HG02852 (cell line): ENCODE measurements at regions not wholly inside any gene's neighbourhood (a gene's known extent, or its start where the extent isn't known, plus 50 kb on each side); places are given as distances from the start of the nearest gene placed in this dataset.
"Not testable (repeated sequence)": the region's sequence is repeated elsewhere in the genome, so short reads cannot be mapped to it uniquely, and the experiment has no call there.

Experiments used
- ATAC-seq: cut with Tn5 transposase; IDR thresholded peaks from one replicate; pipeline ENCODE4 v1.9.1; 2021; ENCODE audit warnings: mild to moderate bottlenecking, moderate library complexity; ENCODE audit not compliant: unreplicated experiment

DNA sequence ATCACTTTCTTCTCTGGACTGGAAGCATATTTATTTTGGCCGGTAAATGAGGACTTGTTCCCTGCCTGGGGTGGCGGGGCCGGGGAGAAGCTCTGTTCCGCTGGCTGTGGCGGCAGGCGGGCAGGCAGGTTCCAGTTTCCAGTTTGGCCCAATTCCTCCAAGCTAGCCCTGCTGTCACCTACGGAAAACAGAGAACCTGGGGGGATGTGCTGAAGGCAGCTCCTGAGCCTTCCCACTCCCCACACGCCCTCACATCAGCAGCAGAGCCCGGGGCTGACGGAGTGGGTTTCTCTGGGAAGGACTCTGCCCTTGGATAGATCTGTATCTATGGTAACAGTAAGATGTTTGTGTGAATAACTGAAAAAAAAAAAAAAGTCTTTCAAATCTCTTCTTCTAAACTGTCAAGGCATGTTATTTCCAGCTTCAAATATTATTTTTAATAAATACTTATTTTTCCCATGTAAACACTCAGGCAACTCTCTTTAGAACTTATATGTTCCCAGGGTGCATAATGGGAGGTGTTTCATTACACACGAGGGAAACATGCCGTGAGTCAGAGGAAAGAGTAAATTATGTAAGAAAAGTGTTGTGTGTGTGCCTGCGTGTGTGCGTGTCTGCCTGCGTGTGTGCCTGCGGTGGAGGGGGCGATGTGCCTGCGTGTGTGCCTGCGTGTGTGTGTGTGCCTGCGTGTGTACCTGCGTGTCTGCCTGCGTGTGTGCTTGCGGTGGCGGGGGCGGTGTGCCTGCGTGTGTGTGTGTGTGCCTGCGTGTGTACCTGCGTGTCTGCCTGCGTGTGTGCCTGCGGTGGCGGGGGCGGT, 116.1 kb upstream of the ZNF516 start:
- ATAC-seq, result no peak

DNA sequence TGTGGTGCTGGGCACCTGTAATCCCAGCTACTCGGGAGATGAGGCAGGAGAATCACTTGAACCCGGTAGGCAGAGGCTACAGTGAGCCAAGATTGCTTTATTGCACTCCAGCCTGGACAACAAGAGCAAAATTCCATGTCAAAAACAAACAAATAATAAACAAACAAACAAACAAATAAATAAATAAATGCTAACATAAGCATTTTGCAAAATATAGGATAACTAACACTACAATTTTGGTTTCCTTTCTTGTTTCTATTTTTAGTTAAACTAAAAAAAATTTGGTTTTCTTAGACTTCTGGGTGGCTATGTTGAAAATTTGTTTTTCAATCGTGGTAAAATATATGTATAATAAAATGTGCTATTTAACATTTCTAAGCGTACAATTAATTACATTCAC, 115.0 kb upstream of the ZNF516 start:
- ATAC-seq, result no peak

DNA sequence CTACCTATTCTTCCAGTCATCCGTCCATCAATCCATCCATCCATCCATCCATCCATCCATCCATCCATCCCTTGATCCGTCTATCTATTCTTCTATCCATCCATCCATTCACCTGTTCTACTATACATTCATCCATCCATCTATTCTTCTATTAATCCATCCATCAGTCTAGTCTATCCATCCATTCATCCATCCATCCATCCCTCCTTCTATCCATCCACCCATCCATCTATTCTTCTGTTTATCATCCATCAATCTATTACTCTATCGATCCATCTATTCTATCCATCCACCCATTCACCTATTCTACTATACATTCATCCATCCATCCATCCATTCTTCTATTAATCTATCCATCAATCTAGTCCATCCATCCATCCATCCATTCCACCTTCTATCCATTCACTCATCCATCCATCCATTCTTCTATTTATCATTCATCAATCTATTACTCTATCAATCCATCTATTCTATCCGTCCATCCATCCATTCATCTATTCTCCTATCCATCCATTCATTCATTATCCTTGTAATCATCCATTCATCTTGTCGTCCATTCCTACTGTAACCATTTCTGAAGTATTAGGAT, 110.4 kb upstream of the ZNF516 start:
- ATAC-seq, result no peak

DNA sequence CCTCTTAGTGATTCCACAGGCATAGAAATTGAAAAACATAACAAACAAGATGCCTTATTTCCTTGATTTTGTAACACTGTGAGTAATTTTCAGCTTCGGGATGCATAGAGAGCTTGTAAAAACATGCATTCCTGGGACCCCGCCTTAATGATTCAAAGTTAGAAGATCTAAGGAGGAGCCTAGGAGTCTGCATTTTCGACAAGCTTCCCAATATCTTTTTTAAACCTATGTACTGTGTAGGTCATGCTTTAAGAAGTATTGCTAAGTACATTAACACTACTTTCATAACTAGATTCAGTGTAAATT, 109.8 kb upstream of the ZNF516 start:
- no peak for ATAC-seq

DNA sequence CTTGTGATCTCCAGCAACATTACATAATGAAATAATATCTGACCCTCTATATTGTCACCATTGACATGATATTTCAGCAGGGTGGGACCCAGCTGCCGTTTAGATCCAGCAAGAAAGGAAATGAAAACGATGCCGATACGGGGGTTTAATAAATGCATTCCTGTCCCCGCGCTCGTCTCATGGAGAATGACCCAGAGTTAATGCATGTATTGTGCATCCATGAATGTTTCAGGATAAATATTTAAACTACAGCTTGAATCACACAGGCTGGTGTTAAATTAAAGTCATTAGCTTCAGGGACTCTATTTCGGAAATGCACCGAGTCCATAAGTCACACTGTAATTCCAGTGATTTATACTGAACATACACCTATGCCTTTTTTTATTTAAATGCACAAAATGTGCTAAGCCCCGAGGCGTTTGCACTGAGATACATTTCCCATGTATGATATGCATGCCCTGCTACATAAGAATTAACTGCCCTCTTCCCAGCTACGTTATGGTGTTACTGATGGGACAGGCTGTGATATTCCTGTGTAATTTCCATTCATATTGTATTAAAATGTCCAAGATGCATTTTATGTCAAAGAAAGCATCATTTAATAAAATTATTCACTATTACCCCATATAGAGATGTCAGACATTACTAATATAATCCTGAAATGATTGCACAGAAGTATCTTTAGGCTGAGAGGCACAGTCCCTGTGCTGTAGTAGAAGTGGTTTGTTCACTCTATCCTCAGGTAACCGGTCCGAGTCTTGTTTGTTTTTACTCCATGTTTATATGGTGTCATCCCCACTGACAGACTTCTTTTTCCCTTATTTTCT, 109.3 kb upstream of the ZNF516 start:
- no peak for ATAC-seq

DNA sequence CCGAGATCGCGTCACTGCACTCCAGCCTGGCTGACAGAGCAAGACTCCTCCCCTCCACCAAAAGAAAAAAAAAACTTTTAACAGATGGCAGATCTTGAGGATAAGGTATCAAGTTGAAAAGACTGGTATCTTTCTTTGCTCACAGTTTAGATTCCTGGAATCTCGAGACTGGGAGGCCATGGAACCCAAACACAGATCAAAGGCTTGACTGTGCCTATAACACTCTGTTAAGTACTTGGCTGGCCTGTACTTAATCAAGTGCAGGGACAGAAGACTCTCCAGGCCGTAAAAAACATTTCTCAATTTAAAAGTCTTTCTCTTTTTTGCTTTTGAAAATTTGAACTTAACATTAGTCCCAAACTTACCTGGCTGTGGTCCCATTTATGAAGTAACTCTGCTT, 107.1 kb upstream of the ZNF516 start:
- no peak for ATAC-seq

DNA sequence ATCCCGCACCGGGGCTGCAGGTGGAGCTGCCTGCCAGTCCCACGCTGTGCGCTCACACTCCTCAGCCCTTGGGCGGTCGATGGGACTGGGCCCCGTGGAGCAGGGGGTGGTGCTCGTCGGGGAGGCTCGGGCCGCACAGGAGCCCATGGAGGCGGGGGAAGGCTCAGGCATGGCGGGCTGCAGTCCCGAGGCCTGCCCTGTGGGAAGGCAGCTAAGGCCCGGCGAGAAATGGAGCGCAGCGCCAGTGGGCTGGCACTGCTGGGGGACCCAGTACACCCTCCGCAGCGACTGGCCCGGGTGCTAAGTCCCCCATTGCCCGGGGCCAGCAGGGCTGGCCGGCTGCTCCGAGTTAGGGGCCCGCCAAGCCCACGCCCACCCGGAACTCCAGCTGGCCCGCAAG, 105.0 kb upstream of the ZNF516 start:
- ATAC-seq, result not testable (repeated sequence)

DNA sequence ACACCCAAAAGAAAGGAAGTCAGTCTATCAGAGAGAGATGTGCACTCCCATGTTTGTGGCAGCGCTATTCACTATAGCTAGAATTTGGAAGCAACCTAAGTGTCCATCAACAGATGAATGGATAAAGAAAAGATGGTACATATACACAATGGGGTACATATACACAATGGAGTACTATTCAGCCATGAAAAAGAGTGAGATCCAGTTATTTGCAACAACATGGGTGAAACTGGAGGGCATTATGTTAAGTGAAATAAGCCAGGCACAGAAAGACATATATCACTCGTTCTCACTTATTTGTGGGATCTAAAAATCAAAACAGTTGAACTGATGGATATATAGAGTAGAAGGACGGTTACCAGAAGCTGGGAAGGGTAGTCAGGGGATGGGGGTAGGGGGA, 99.9 kb upstream of the ZNF516 start:
- no peak for ATAC-seq

DNA sequence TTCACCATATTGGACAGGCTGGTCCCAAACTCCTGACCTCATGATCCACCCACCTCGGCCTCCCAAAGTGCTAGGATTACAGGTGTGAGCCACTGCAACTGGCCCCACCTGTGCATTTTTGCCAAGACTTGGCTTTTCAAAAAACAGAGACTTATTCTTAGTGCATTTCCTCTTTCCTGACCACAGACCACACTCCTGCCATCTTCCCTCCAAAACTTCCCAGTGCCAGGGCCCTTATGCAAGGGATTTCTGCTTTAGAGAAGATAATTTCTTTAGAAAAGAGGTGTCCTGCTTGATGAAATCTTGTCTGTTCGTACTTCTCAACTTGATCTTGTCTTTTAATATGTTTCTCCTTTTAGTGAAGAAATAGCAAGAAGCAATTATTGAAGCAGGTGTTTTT, 98.8 kb upstream of the ZNF516 start:
- ATAC-seq, result no peak

DNA sequence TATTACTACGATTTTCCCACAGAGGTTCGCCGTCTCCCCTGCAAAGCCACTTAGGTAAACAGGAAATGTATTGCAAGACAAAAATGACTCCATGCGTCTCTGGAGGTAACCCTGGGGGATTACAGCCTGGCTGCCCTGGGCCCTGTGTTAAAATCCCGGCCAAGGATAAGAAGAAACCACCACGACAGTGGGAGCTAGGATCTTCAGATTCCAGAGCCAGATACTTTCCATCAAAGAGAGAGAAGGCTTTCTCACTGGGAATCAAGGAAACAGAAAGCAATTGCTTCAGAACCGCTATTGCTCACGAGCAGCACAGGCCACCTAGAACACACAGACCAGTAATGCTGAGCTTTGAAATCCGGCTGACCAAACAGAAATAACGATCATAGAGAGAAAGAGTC, 97.9 kb upstream of the ZNF516 start:
- no peak for ATAC-seq

DNA sequence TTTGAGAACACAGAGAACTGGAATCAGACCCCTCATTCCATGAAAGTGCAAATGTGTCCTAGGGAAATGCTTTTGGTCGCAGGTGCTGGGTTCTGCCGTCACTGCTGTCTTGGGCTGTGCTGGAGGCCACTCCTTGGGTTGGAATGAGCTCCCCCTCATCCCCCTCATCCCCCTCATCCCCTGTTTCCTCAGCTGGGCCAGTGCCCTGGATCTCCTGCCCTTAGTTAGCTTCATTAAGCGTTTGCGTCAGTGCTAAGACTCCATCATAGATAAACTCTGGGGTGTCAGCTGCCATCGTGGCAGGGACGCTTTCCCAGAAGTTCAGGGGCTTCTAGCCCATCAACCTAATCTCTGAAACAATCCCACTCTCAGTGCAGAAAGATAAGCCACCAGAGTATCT, 97.1 kb upstream of the ZNF516 start:
- no peak for ATAC-seq

DNA sequence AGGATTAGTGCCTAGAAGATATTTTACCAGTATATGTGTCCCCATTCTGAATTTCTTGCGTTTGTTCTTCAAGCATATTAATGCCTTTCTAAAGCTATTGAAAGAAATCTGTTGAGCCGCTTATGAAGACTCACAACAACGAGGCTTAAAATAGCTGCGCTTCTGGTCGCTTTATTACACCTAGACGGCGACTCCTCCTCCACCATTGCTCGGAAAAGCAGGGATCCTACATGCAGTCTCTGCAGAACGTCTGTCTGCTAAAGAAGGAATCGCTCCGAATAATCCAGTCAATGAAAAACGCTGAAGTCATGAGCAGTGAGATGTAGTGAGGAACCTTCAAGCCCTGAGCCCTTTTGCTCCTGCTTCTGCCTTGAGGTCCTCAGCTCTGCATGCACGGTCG, 94.8 kb upstream of the ZNF516 start:
- no peak for ATAC-seq

DNA sequence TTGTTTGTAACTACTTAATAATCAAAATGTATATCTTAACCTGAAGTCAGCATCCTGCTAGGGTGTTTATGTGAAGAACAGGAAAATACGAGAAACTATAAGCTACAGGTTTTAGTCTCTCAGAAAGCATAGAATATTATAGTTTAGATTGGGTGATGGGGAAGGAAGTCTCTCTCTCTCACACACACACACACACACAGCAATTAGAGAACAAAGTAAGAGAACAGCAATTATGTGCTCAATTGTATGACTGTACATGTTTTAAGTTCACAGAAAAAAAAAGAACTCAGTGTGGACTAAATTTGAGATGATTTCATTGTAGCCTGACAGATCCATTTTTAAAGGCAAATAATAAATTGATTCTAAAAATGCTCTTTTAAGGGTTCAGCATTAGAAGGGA, 94.3 kb upstream of the ZNF516 start:
- ATAC-seq, result no peak

DNA sequence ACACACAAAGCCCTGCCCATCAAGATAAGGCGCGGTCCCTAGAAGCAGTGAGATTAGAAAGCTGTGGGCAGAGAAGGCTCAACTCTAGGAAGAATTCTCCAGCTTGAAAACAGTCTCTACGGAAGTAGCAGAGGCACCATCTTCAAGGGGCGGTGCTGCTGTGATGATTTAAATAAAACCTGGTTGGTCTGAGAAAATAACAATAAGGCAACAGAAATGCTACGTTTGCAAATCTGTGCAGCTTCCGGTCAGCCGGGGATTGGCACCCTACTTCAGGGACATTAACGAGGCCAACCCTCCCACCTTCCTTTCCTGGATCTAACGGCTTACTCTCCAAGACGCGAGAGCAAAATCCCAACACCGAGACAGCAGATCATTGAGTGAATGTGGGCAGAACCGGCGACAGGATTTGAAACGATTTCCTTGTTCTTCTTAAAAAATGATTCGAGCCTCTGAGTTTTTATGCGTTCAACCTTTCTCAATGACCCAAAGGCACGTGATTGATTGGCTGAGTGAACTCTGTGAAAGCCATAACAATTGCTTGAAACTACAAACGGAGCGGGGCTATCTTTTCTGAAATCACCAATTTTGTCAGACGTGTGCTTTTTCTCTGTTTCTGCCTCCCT, 93.7 kb upstream of the ZNF516 start:
- ATAC-seq, result no peak

DNA sequence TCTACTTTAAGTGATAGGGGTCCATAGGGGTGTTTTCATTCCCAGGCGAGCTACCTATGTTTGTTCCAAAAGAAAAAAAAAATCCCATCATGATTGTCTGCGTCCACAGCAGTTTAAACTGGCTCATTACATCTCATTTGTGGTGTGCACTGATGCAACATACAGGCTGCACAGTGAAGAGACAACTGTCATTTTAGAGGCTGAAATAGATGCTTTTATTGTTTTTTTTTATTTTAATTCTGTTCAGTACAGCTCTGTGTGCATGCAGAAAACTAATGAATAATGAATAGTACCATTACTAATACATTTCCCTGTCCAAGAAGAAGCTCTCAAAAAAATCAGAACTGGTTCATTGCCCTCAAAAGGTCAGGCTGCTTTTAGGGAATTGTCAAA, 92.8 kb upstream of the ZNF516 start:
- no peak for ATAC-seq

DNA sequence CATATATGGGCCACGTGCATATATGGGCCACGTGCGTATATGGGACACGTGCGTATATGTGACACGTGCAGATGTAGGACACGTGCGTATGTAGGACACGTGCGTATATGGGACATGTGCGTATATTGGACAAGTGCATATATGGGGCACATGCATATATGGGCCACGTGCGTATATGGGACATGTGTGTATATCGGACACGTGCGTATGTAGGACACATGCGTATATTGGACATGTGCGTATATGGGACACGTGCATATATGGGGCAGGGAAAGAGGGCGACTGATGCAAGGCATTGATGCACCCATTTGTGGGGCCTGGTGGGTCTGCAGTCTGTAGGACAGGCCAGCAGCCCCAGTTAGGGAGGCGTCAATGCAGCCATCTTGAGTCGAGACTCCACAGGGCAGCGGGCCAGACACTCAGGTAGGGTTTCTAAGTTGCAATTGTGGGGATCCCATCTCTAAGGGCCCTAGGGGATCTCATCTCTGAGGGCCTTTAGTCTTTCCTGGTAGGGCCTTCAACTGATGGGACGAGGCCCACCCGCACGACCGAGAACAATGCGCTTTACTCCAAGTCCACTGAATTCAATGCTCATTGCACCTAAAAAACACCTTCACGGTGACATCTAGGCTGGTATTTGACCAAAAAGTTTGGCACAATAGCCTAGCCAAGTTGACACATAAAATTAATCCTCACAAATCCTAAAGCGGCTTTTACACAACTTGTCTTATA, 92.3 kb upstream of the ZNF516 start:
- no peak for ATAC-seq

DNA sequence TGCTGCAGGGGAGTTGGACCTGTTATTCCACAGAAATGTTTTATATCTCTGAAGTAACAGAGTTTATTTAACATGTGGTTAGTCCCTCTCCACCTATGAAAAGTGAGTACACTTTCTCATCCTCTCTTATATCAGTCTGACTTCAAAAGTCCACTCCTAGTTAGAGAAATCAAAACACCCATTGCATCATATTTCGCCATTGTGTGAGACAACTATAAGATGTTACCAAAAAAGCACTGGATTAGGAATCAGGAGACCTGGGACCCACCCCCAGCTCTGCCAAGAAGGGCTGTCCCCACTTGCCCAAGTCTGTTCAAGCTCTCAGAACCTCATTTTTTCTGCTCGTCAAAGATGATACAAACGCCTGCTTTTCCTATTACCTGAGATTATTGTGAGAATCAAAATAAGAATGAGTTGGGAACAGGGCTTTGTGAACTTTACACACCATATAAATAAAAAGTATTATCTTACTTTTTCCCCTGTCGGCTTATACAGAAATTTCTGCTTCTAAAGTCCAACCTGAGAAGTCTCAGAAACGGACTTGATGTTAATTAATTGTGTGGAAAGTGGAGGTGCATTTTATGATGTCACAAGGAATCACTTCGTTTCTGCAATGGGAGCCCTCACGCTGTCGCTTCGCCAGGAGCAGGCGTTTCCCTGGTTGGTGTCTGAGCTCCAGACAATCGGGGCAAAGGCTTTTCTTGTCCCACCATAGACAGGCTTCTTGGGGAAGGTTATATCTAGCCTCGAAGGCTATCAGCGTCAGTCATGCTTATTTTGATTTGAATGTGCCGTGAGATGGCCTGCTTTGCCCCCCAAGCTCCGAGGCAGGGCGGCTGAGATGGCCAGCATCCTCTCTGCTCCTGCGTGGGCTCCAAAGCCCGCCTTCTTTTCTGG, 89.6 kb upstream of the ZNF516 start:
- ATAC-seq, result no peak

DNA sequence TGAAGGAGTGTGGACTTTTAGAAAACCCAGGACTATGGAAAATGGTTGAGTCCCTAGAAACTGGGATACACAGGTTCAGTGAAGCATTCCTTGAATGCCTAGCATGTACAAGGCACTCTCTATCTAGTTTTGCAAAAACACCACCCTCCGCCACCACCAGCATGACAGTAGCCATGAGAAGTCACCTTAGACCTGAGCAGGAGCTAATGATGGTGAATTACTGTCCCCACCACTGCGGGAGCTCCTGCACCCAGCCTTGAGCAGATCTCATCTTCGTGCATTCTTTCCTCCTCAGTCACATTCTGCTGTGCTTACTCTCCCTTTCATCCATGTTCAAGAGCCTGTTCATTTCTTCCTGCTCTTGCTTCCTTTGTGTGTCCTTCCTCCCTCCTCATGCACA, 86.2 kb upstream of the ZNF516 start:
- no peak for ATAC-seq

DNA sequence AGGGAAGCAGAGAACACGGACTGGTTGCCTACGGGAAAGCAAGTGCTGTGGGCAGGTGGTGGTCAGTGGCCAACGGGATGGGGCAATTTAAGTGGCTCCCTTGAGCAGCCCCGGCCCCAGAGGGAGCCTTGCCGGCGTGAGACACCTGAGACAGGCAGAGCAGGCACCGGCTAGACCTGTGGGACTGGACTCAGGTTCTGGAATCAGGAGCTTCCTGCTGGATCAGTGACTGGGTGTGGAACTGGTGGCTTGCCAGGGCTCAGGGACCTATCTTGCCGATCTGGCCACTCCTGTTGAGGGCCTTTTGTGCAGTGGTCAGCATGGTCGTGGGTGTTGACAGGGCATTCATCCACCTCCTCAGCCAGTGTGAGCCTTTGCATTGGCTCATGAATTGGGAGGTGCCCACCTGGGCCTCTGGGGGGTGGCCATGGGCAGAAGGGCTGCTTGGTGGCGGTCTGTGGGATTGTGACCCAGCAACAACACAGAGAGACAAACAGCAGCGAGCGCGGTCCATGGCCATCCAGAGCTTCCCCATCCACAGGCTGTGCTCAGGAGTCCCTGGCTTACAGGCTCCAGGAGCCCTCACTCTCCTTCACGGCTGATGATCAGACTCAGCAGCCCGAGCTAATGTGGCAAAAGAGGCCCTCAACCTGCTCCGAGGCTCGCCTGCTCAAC, 85.4 kb upstream of the ZNF516 start:
- ATAC-seq, result no peak

DNA sequence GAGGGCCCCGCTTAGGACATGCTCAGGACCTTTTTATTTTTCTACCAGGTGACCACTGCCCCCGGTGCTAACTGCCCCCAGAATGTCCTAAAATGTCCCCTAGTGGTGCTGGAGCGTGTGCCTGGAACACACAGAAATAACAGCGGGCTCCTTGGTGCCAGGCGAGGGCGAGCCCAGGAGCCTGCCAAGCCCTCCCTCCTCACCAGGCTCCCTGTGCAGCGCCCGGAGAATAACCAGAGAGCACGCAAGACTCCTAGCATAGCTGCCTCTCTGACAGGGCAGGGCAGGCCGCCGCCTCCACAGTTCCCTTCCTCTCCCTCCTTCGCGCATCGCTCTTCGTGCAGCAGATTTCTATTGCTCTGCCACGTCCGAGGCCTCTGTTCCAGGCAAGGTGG, 84.3 kb upstream of the ZNF516 start:
- no peak for ATAC-seq
